Amniotic stem cell (primary cell): ENCODE measurements at regions not wholly inside any gene's neighbourhood (a gene's known extent, or its start where the extent isn't known, plus 50 kb on each side); places are given as distances from the start of the nearest gene placed in this dataset.

Experiments
- DNase-seq: peaks from one replicate; lab custom pipeline; 2025; lab: John Stamatoyannopoulos, UW

- no peak for DNase-seq
Observed at GRCh38 chr20:52820641-52821292, 151.4 kb upstream of the TSHZ2 start.

- no peak for DNase-seq
Observed at GRCh38 chr20:52818491-52818890, 153.7 kb upstream of the TSHZ2 start.

- DNase-seq = no peak
Observed at GRCh38 chr20:52817981-52818380, 154.2 kb upstream of the TSHZ2 start.

GRCh38 chr20:52817511-52817910 is 154.6 kb upstream of the TSHZ2 start:
- no peak for DNase-seq

- no peak for DNase-seq
Observed at GRCh38 chr20:52814371-52814770, 157.8 kb upstream of the TSHZ2 start.

GRCh38 chr20:52812231-52812847 is 159.8 kb upstream of the TSHZ2 start:
- no peak for DNase-seq

- no peak for DNase-seq
Observed at GRCh38 chr20:52809003-52809402, 163.2 kb upstream of the TSHZ2 start.

- no peak for DNase-seq
Observed at GRCh38 chr20:52806918-52807317, 165.2 kb upstream of the TSHZ2 start.

GRCh38 chr20:52805843-52806242 is 166.3 kb upstream of the TSHZ2 start:
- no peak for DNase-seq

- DNase-seq = no peak
Observed at GRCh38 chr20:52805296-52805571, 166.9 kb upstream of the TSHZ2 start.

- DNase-seq = no peak
Observed at GRCh38 chr20:52804497-52805295, 167.5 kb upstream of the TSHZ2 start.

- DNase-seq = no peak
Observed at GRCh38 chr20:52801628-52802006, 170.5 kb upstream of the TSHZ2 start.

GRCh38 chr20:52800734-52801627 is 171.2 kb upstream of the TSHZ2 start:
- DNase-seq = no peak

GRCh38 chr20:52799130-52799529 is 173.0 kb upstream of the TSHZ2 start:
- no peak for DNase-seq

- no peak for DNase-seq
Observed at GRCh38 chr20:52798124-52798523, 174.0 kb upstream of the TSHZ2 start.

- no peak for DNase-seq
Observed at GRCh38 chr20:52794853-52795252, 177.3 kb upstream of the TSHZ2 start.

- no peak for DNase-seq
Observed at GRCh38 chr20:52793339-52793963, 178.7 kb upstream of the TSHZ2 start.

GRCh38 chr20:52791091-52791490 is 181.1 kb upstream of the TSHZ2 start:
- no peak for DNase-seq

GRCh38 chr20:52789716-52790115 is 182.4 kb upstream of the TSHZ2 start:
- DNase-seq = no peak

- DNase-seq = no peak
Observed at GRCh38 chr20:52787962-52788361, 184.2 kb upstream of the TSHZ2 start.

GRCh38 chr20:52787216-52787615 is 184.9 kb upstream of the TSHZ2 start:
- DNase-seq = no peak

GRCh38 chr20:52785679-52786078 is 186.5 kb upstream of the TSHZ2 start:
- DNase-seq = no peak
